ENCODE measurements at regions not wholly inside any gene's neighbourhood (a gene's known extent, or its start where the extent isn't known, plus 50 kb on each side); places are given as distances from the start of the nearest gene placed in this dataset.

GRCh38 chr11:97028836-97029406, 639.1 kb downstream of the JRKL start:
- Histone ChIP-seq H3K4me2 (no peak overlapping the region), H3K9me3 (ENCODE audit: insufficient read depth, low read depth) (no peaks in the 10 kb centered on the region), H2AFZ (no peak overlapping the region), H3K9me2 (ENCODE audit: insufficient read depth) (no peaks in the 10 kb centered on the region), H3K27me3 (ENCODE audit: insufficient read depth, low read depth) (no peaks in the 10 kb centered on the region), H3K27ac (no peak overlapping the region), H3K4me1 (replicated peaks; ENCODE audit: insufficient read depth) (no peaks in the 10 kb centered on the region), H3K79me2 (ENCODE audit: low read depth) (no peaks in the 10 kb centered on the region), H3K36me3 (ENCODE audit: low read depth) (no peaks in the 10 kb centered on the region), H4K20me1 (ENCODE audit: insufficient read depth) (no peaks in the 10 kb centered on the region), H3K4me3 (no peak overlapping the region), H3F3A (ENCODE audit: insufficient read depth, low read depth) (no peaks in the 10 kb centered on the region)
- ChIA-PET POLR2A (ENCODE audit: unreplicated experiment) (no interaction called here), CTCF (no interaction called here)
- TF ChIP-seq CTCF (conservative IDR thresholded peaks at IDR 0.05): no peak
- no peak for TF ChIP-seq EZH2 (IDR thresholded peaks at IDR 0.05; ENCODE audit: low read depth)
- DNase-seq: no peak
- BruUV-seq (replicated peaks): no TSS peak
- intact Hi-C loops (cut with micrococcal nuclease; ENCODE audit: unreplicated experiment): no loop called here

DNA sequence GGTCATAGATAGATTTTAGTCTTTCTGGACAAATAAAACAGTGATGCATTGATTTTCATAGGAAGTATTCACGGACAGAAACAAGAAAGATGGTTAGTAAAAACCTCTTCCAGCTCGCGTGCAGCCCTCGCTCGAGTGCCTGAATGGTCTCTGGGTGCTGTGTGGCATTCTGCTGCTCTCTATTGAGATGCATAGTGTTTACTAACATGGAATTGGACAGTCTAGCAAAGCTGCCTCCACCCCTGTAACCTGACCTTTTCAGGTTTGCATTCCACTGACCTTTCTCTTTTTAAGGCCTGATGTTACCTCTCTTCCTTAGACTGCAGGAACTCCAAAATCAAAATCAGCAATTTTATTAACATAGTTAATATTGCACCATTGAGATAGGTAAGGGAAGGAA, 643.4 kb downstream of the JRKL start:
- POLR2A ChIA-PET (ENCODE audit: unreplicated experiment): no interaction called here
- BruUV-seq (replicated peaks): no TSS peak
- intact Hi-C loops (cut with micrococcal nuclease; ENCODE audit: unreplicated experiment): no loop called here

DNA sequence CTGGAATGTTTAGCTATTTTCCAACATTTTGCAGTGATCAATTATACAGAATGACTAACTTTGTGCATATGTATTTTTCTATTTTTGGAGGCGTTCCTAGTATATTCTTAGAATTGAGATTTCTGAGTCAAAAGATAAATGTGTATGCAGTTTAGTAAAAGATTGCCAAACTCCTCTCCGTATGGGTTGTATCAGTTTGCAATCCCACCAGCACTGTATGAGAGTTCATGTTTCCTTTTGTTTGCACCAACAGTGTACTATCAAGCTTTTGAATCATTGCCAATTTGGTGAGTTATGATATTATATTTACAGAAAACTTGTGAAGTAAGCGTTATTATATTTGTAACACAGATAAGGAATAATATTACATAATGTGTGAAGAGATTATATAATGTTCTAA, 658.7 kb downstream of the JRKL start:
- H3K36me3 ChIP-seq (ENCODE audit: low read depth): no peaks in the 10 kb centered on the region
- no peaks in the 10 kb centered on the region for H3K27me3 ChIP-seq (ENCODE audit: insufficient read depth, low read depth)
- ChIA-PET CTCF (no interaction called here), POLR2A (ENCODE audit: unreplicated experiment) (no interaction called here)
- BruUV-seq (replicated peaks): no TSS peak
- H3K27ac ChIP-seq: no peak overlapping the region
- H3K4me3 ChIP-seq: no peak overlapping the region
- TF ChIP-seq EZH2 (IDR thresholded peaks at IDR 0.05; ENCODE audit: low read depth): no peak
- TF ChIP-seq CTCF (conservative IDR thresholded peaks at IDR 0.05): no peak
- no peak for DNase-seq
- H3K4me1 ChIP-seq (replicated peaks; ENCODE audit: insufficient read depth): no peaks in the 10 kb centered on the region
- H3K4me2 ChIP-seq: no peak overlapping the region
- H3K9me2 ChIP-seq (ENCODE audit: insufficient read depth): no peaks in the 10 kb centered on the region
- H2AFZ ChIP-seq: no peak overlapping the region
- intact Hi-C loops (cut with micrococcal nuclease; ENCODE audit: unreplicated experiment): no loop called here
- H4K20me1 ChIP-seq (ENCODE audit: insufficient read depth): no peaks in the 10 kb centered on the region; the same call in 1 of the 2 replicates
- H3K79me2 ChIP-seq (ENCODE audit: low read depth): no peaks in the 10 kb centered on the region
- H3F3A ChIP-seq (ENCODE audit: insufficient read depth, low read depth): no peaks in the 10 kb centered on the region
- no peaks in the 10 kb centered on the region; the same call in 1 of the 2 replicates for H3K9me3 ChIP-seq (ENCODE audit: insufficient read depth, low read depth)

More for the DNA sequence above, 643.4 kb downstream of the JRKL start:
- no peak for TF ChIP-seq CTCF (conservative IDR thresholded peaks at IDR 0.05)
- no peak for TF ChIP-seq EZH2 (IDR thresholded peaks at IDR 0.05; ENCODE audit: low read depth)
- no peaks in the 10 kb centered on the region for H3K79me2 ChIP-seq (ENCODE audit: low read depth)
- CTCF ChIA-PET: no interaction called here
- no peaks in the 10 kb centered on the region for H3K4me1 ChIP-seq (replicated peaks; ENCODE audit: insufficient read depth)
- no peak for DNase-seq
- H3K9me2 ChIP-seq (ENCODE audit: insufficient read depth): no peaks in the 10 kb centered on the region
- H2AFZ ChIP-seq: no peak overlapping the region
- no peak overlapping the region for H3K27ac ChIP-seq
- H3K4me3 ChIP-seq: no peak overlapping the region
- no peaks in the 10 kb centered on the region for H3K27me3 ChIP-seq (ENCODE audit: insufficient read depth, low read depth)
- H3K9me3 ChIP-seq (ENCODE audit: insufficient read depth, low read depth): no peaks in the 10 kb centered on the region
- no peak overlapping the region for H3K4me2 ChIP-seq
- no peaks in the 10 kb centered on the region for H3K36me3 ChIP-seq (ENCODE audit: low read depth)
- H3F3A ChIP-seq (ENCODE audit: insufficient read depth, low read depth): no peaks in the 10 kb centered on the region
- H4K20me1 ChIP-seq (ENCODE audit: insufficient read depth): no peaks in the 10 kb centered on the region

All from PC-9 (cell line).